H9 (cell line): ENCODE measurements at regions not wholly inside any gene's neighbourhood (a gene's known extent, or its start where the extent isn't known, plus 50 kb on each side); places are given as distances from the start of the nearest gene placed in this dataset.

Source experiments
- DNase-seq: peaks from one replicate; pipeline ENCODE4 v3.0.0-alpha.2; 2017
- H2AFZ ChIP-seq: one replicate; pipeline ENCODE4 v1.6.1; 2013; ENCODE audit warnings: mild to moderate bottlenecking, low read length, control low read depth, moderate library complexity
- H2AK5ac ChIP-seq: 2 replicates; pipeline ENCODE4 v1.6.1; 2013; ENCODE audit warnings: low read length, control low read depth, mixed read lengths; ENCODE audit not compliant: insufficient read length
- H2BK120ac ChIP-seq: one replicate; pipeline ENCODE4 v1.6.1; 2013; ENCODE audit warnings: low read depth, mild to moderate bottlenecking, low read length, control low read depth, inconsistent platforms; ENCODE audit not compliant: poor library complexity, severe bottlenecking
- H2BK12ac ChIP-seq: 2 replicates; pipeline ENCODE4 v1.6.1; 2013; ENCODE audit warnings: low read length, control low read depth, mixed read lengths, low read depth; ENCODE audit not compliant: insufficient read length
- H2BK15ac ChIP-seq: 2 replicates; pipeline ENCODE4 v1.6.1; 2013; ENCODE audit warnings: low read depth, low read length, control low read depth
- H2BK20ac ChIP-seq: one replicate; pipeline ENCODE4 v1.6.1; 2013; ENCODE audit warnings: low read depth, mild to moderate bottlenecking, low read length, control low read depth, inconsistent platforms; ENCODE audit not compliant: poor library complexity, severe bottlenecking
- H2BK5ac ChIP-seq: 2 replicates; pipeline ENCODE4 v1.6.1; 2013; ENCODE audit warnings: low read length, control low read depth, mixed read lengths; ENCODE audit not compliant: insufficient read length
- H3K14ac ChIP-seq: 2 replicates; pipeline ENCODE4 v1.6.1; 2013; ENCODE audit warnings: low read length, control low read depth; ENCODE audit not compliant: insufficient read depth
- H3K18ac ChIP-seq: 2 replicates; pipeline ENCODE4 v1.6.1; 2013; ENCODE audit warnings: low read depth, mild to moderate bottlenecking, mixed read lengths, low read length, control low read depth; ENCODE audit not compliant: insufficient read length
- H3K23ac ChIP-seq: 2 replicates; pipeline ENCODE4 v1.6.1; 2013; ENCODE audit warnings: low read length, control low read depth, mixed read lengths, low read depth; ENCODE audit not compliant: insufficient read length
- H3K23me2 ChIP-seq: 2 replicates; pipeline ENCODE4 v1.6.1; 2013; ENCODE audit warnings: low read depth, mild to moderate bottlenecking, mixed read lengths, low read length, control low read depth; ENCODE audit not compliant: insufficient read length, poor library complexity, severe bottlenecking
- H3K27ac ChIP-seq: 2 replicates; pipeline ENCODE4 v1.5.1; 2013; ENCODE audit warnings: low read length, control low read depth, mixed read lengths, low read depth; ENCODE audit not compliant: insufficient read length
- H3K27me3 ChIP-seq: 2 replicates; pipeline ENCODE4 v1.6.1; 2013; ENCODE audit warnings: low read length, control low read depth, inconsistent platforms; ENCODE audit not compliant: insufficient read depth
- H3K4ac ChIP-seq: 2 replicates; pipeline ENCODE4 v1.6.1; 2013; ENCODE audit warnings: low read depth, mild to moderate bottlenecking, control low read depth, inconsistent platforms, low read length, moderate library complexity
- H3K4me1 ChIP-seq: 2 replicates; pipeline ENCODE4 v1.6.1; 2013; ENCODE audit warnings: low read length, control low read depth, inconsistent platforms; ENCODE audit not compliant: insufficient read depth
- H3K4me2 ChIP-seq: 2 replicates; pipeline ENCODE4 v1.6.1; 2013; ENCODE audit warnings: low read length, control low read depth, mixed read lengths; ENCODE audit not compliant: insufficient read length, insufficient read depth
- H3K56ac ChIP-seq: 2 replicates; pipeline ENCODE4 v1.6.1; 2013; ENCODE audit warnings: low read depth, mild to moderate bottlenecking, mixed read lengths, low read length, control low read depth; ENCODE audit not compliant: insufficient read length
- H3K79me1 ChIP-seq: 2 replicates; pipeline ENCODE4 v1.6.1; 2013; ENCODE audit warnings: low read depth, mild to moderate bottlenecking, moderate library complexity, low read length, control low read depth, inconsistent platforms; ENCODE audit not compliant: insufficient read depth, poor library complexity, severe bottlenecking
- H3K79me2 ChIP-seq: 2 replicates; pipeline ENCODE4 v1.6.1; 2013; ENCODE audit warnings: low read length, control low read depth, inconsistent platforms; ENCODE audit not compliant: insufficient read depth
- H3K9ac ChIP-seq: 2 replicates; pipeline ENCODE4 v1.6.1; 2013; ENCODE audit warnings: low read length, control low read depth, mixed read lengths; ENCODE audit not compliant: insufficient read length; ENCODE audit errors: extremely low read depth
- H3K9me3 ChIP-seq: one replicate; pipeline ENCODE4 v1.6.1; 2013; ENCODE audit warnings: low read depth, low read length, inconsistent platforms; ENCODE audit not compliant: control insufficient read depth
- H3T11ph ChIP-seq: one replicate; pipeline ENCODE4 v1.6.1; 2013; ENCODE audit warnings: mild to moderate bottlenecking, low read length, control low read depth, inconsistent platforms
- H4K20me1 ChIP-seq: one replicate; pipeline ENCODE4 v1.6.1; 2013; ENCODE audit not compliant: control insufficient read depth, insufficient read length, insufficient read depth
- H4K5ac ChIP-seq: 2 replicates; pipeline ENCODE4 v1.6.1; 2013; ENCODE audit warnings: low read depth, mild to moderate bottlenecking, mixed read lengths, low read length, control low read depth; ENCODE audit not compliant: insufficient read length
- H4K8ac ChIP-seq: replicated peaks from 2 replicates; pipeline ENCODE4 v1.6.1; 2013; ENCODE audit warnings: low read length, control low read depth, mixed read lengths, low read depth; ENCODE audit not compliant: insufficient read length
- H4K91ac ChIP-seq: 2 replicates; pipeline ENCODE4 v1.6.1; 2013; ENCODE audit warnings: low read depth, mild to moderate bottlenecking, moderate library complexity, mixed read lengths, low read length, control low read depth; ENCODE audit not compliant: insufficient read length
- H3K27ac Mint-ChIP-seq, 3 experiments: 2 replicates in 2 of 3; 3 replicates in 1 of 3; pipeline ENCODE4 v1.8.0; 2020 to 2021; ENCODE audit warnings: mixed read lengths in 3 of 3, mild to moderate bottlenecking in 1 of 3, moderate library complexity in 1 of 3
- H3K27me3 Mint-ChIP-seq: 2 replicates; pipeline ENCODE4 v1.8.0; 2021; ENCODE audit warnings: low read depth, mild to moderate bottlenecking, moderate library complexity, mixed read lengths
- H3K36me3 Mint-ChIP-seq, 3 experiments: 2 replicates in 2 of 3; 3 replicates in 1 of 3; pipeline ENCODE4 v1.8.0; 2020 to 2021; ENCODE audit warnings: low read depth in 3 of 3, mixed read lengths in 3 of 3; ENCODE audit not compliant: insufficient read depth in 1 of 3
- H3K4me1 Mint-ChIP-seq, 2 experiments: 2 replicates each; pipeline ENCODE4 v1.8.0; 2020; ENCODE audit warnings: mixed read lengths in 2 of 2
- H3K4me3 Mint-ChIP-seq, 2 experiments: 2 replicates in 1 of 2; 3 replicates in 1 of 2; pipeline ENCODE4 v1.8.0; 2020 to 2021; ENCODE audit warnings: mild to moderate bottlenecking in 2 of 2, mixed read lengths in 2 of 2, moderate library complexity in 1 of 2
- H3K9me3 Mint-ChIP-seq, 2 experiments: 2 replicates in 1 of 2; 3 replicates in 1 of 2; pipeline ENCODE4 v1.8.0; 2020; ENCODE audit warnings: mild to moderate bottlenecking in 2 of 2, mixed read lengths in 2 of 2, moderate library complexity in 1 of 2
- CTCF ChIP-seq: fragments of 200-600 bp; sonication (generic); conservative IDR thresholded peaks from 3 replicates; pipeline ENCODE4 v1.8.0; 2021; ENCODE audit warnings: antibody characterized with exemption, mild to moderate bottlenecking
- WGBS: extraction: QIAGEN DNeasy Blood & Tissue Kit; methylation state at CpG from one replicate; pipeline ENCODE4 v1.1.7; 2013; ENCODE audit warnings: missing lambda C conversion rate, low lambda C conversion rate, mixed read lengths; ENCODE audit not compliant: insufficient read length; ENCODE audit errors: extremely low coverage; 5-methylcytosine and 5-hydroxymethylcytosine counted together

GRCh38 chr19:56942756-56943155 is 102.2 kb upstream of the PEG3 start:
- Histone ChIP-seq H3T11ph (no peak overlapping the region), H2BK20ac (no peak overlapping the region), H2AK5ac (no peak overlapping the region), H3K23me2 (no peaks in the 10 kb centered on the region), H2BK12ac (no peak overlapping the region), H3K79me2 (no peaks in the 10 kb centered on the region), H3K9me3 (peaks cover 75% of the 10 kb centered on the region), H2BK15ac (no peak overlapping the region), H3K27me3 (no peaks in the 10 kb centered on the region), H4K5ac (no peak overlapping the region), H3K18ac (no peak overlapping the region), H3K56ac (no peak overlapping the region), H4K20me1 (no peaks in the 10 kb centered on the region), H3K9ac (no peak overlapping the region), H2BK5ac (no peak overlapping the region), H3K79me1 (no peaks in the 10 kb centered on the region), H3K4me1 (no peaks in the 10 kb centered on the region), H3K23ac (no peak overlapping the region), H3K4ac (no peak overlapping the region), H2AFZ (no peak overlapping the region), H2BK120ac (no peak overlapping the region), H3K27ac (no peak overlapping the region), H3K14ac (no peak overlapping the region), H4K91ac (no peak overlapping the region), H4K8ac (no peak overlapping the region), H3K4me2 (no peak overlapping the region)
- peaks cover 86 to 96% of the 10 kb centered on the region in 2 experiments for H3K9me3 Mint-ChIP-seq
- TF ChIP-seq CTCF: no peak
- no peaks in the 10 kb centered on the region for H3K27me3 Mint-ChIP-seq
- DNase-seq: peak; percentile 33
- no peak overlapping the region for H3K4me3 Mint-ChIP-seq
- H3K27ac Mint-ChIP-seq: no peak overlapping the region
- peaks cover 9 to 33% (median 14%) of the 10 kb centered on the region in 3 experiments; a peak in 6 of 7 replicates for H3K36me3 Mint-ChIP-seq
- no peaks in the 10 kb centered on the region for H3K4me1 Mint-ChIP-seq
- WGBS: no CpG with 5 or more reads among the region's 17 CpGs
